Esophagus squamous epithelium (tissue), 4 donors: ENCODE measurements at regions not wholly inside any gene's neighbourhood (a gene's known extent, or its start where the extent isn't known, plus 50 kb on each side); places are given as distances from the start of the nearest gene placed in this dataset.

Experiments used
- POLR2A ChIP-seq, 4 donors: fragments of 450-650 bp; IDR thresholded peaks; one replicate each; pipeline ENCODE4 v1.6.1; 2017; ENCODE audit warnings: antibody characterized with exemption in 4 of 4, mild to moderate bottlenecking in 4 of 4, moderate library complexity in 3 of 4
- TF ChIP-seq, protein P1 (sequence below), 6 experiments: fragments of 450-650 bp in 4 of 6; fragments of 200-600 bp in 2 of 6; sonication (generic) in 2 of 6; IDR thresholded peaks; one replicate each; pipeline ENCODE4 v1.5.1; 2016 to 2019; ENCODE audit warnings: antibody characterized with exemption in 6 of 6, mild to moderate bottlenecking in 4 of 6, moderate library complexity in 4 of 6

DNA sequence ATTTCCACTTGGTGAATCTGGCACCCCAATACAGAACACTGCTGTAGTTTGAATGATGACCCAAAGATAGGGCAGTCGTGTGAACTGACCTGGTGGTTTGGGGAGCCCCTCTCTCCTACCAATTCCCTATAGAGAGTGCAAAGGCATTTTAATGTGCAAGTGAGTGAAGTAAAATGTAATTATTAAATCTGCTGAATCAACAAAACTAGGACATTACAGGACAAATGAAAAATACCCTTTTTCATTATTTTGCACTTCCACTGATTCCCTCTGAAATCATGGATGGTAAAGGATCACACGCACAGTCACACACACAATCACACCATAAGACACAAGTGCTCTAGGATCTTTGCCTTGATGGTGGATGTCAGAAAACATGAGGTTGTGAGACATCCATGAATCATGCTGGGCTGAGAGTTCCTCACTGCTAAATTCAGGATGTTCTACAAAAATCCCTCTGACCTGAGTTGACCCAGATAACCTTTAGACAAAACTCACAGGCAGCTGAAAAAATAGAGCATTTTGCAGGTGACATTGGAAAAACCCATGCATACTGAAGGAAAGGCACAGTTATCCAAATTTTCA lies 197.4 kb downstream of the FBXO15 start:
- TF ChIP-seq, protein P1, sequence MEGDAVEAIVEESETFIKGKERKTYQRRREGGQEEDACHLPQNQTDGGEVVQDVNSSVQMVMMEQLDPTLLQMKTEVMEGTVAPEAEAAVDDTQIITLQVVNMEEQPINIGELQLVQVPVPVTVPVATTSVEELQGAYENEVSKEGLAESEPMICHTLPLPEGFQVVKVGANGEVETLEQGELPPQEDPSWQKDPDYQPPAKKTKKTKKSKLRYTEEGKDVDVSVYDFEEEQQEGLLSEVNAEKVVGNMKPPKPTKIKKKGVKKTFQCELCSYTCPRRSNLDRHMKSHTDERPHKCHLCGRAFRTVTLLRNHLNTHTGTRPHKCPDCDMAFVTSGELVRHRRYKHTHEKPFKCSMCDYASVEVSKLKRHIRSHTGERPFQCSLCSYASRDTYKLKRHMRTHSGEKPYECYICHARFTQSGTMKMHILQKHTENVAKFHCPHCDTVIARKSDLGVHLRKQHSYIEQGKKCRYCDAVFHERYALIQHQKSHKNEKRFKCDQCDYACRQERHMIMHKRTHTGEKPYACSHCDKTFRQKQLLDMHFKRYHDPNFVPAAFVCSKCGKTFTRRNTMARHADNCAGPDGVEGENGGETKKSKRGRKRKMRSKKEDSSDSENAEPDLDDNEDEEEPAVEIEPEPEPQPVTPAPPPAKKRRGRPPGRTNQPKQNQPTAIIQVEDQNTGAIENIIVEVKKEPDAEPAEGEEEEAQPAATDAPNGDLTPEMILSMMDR (IDR thresholded peaks at IDR 0.05) = no peak
- no peak for TF ChIP-seq POLR2A (IDR thresholded peaks at IDR 0.05)
